GM23338 (cell line): ENCODE measurements at regions not wholly inside any gene's neighbourhood (a gene's known extent, or its start where the extent isn't known, plus 50 kb on each side); places are given as distances from the start of the nearest gene placed in this dataset.

Experiments
- ATAC-seq: fragments of 200-7000 bp; cut with Tn5 transposase; 3 replicates; pipeline ENCODE4 v1.9.1; 2020
- DNase-seq: peaks from one replicate; pipeline ENCODE4 v3.0.0-alpha.2; 2015; ENCODE audit warnings: low spot score
- H2AFZ ChIP-seq: fragments of 200-600 bp; sonication (generic); 2 replicates; pipeline ENCODE4 v1.8.0; 2016; ENCODE audit warnings: antibody characterized with exemption, mild to moderate bottlenecking, moderate library complexity
- H3F3A ChIP-seq: fragments of 200-600 bp; sonication (generic); replicated peaks from 2 replicates; pipeline ENCODE4 v1.8.0; 2017; ENCODE audit warnings: antibody characterized with exemption, mixed run types, low read depth
- H3K27ac ChIP-seq: fragments of 200-600 bp; sonication (generic); 2 replicates; pipeline ENCODE4 v1.6.1; 2016; ENCODE audit warnings: low read depth
- H3K27me3 ChIP-seq: fragments of 200-600 bp; sonication (generic); 2 replicates; pipeline ENCODE4 v1.8.0; 2016; ENCODE audit warnings: mild to moderate bottlenecking, mixed run types, moderate library complexity; ENCODE audit not compliant: insufficient read depth
- H3K36me3 ChIP-seq: fragments of 200-600 bp; sonication (generic); 2 replicates; pipeline ENCODE4 v1.8.0; 2016; ENCODE audit warnings: mild to moderate bottlenecking; ENCODE audit not compliant: insufficient read depth
- H3K4me1 ChIP-seq: fragments of 200-600 bp; sonication (generic); 2 replicates; pipeline ENCODE4 v1.8.0; 2016; ENCODE audit warnings: mild to moderate bottlenecking, moderate library complexity; ENCODE audit not compliant: insufficient read depth
- H3K4me2 ChIP-seq: fragments of 200-600 bp; sonication (generic); 2 replicates; pipeline ENCODE4 v1.7.1; 2017; ENCODE audit warnings: mixed run types
- H3K4me3 ChIP-seq: fragments of 200-600 bp; sonication (generic); 2 replicates; pipeline ENCODE4 v1.6.1; 2016; ENCODE audit warnings: mixed run types
- H3K79me2 ChIP-seq: fragments of 200-600 bp; sonication (generic); replicated peaks from 2 replicates; pipeline ENCODE4 v1.8.0; 2017; ENCODE audit warnings: mild to moderate bottlenecking; ENCODE audit not compliant: insufficient read depth
- H3K9me2 ChIP-seq: fragments of 200-600 bp; sonication (generic); 2 replicates; pipeline ENCODE4 v1.8.0; 2017; ENCODE audit not compliant: insufficient read depth
- H4K20me1 ChIP-seq: fragments of 200-600 bp; sonication (generic); replicated peaks from 2 replicates; pipeline ENCODE4 v1.8.0; 2017; ENCODE audit warnings: mild to moderate bottlenecking; ENCODE audit not compliant: insufficient read depth
- H3K27ac Mint-ChIP-seq: 2 replicates; pipeline ENCODE4 v1.8.0; 2020; ENCODE audit warnings: inconsistent platforms, mild to moderate bottlenecking, moderate library complexity, mixed read lengths
- H3K27me3 Mint-ChIP-seq: 3 replicates; pipeline ENCODE4 v1.8.0; 2022; ENCODE audit warnings: low read depth, mild to moderate bottlenecking, moderate library complexity, mixed read lengths, inconsistent platforms; ENCODE audit not compliant: insufficient read depth, poor library complexity
- H3K36me3 Mint-ChIP-seq: 3 replicates; pipeline ENCODE4 v1.8.0; 2021; ENCODE audit warnings: low read depth, mild to moderate bottlenecking, inconsistent platforms, moderate library complexity, mixed read lengths
- H3K4me1 Mint-ChIP-seq: 3 replicates; pipeline ENCODE4 v1.8.0; 2020; ENCODE audit warnings: mild to moderate bottlenecking, inconsistent platforms, mixed read lengths
- H3K4me3 Mint-ChIP-seq: 3 replicates; pipeline ENCODE4 v1.8.0; 2021; ENCODE audit warnings: moderate library complexity, mild to moderate bottlenecking, inconsistent platforms, mixed read lengths
- H3K9me3 Mint-ChIP-seq: 3 replicates; pipeline ENCODE4 v1.8.0; 2020; ENCODE audit warnings: moderate library complexity, mild to moderate bottlenecking, inconsistent platforms, mixed read lengths
- CREB1 ChIP-seq: fragments of 250-450 bp; sonication (Bioruptor Pico); IDR thresholded peaks from 2 replicates; pipeline ENCODE4 v1.5.0; 2020; ENCODE audit warnings: low read depth, mild to moderate bottlenecking, moderate library complexity
- CTCF ChIP-seq, 2 experiments: fragments of 200-600 bp in 1 of 2; sonication (generic) in 1 of 2; conservative IDR thresholded peaks; 2 replicates each; pipeline versions ENCODE4 v1.5.1 to v1.6.1; 2016 to 2017; ENCODE audit warnings: antibody characterized with exemption in 2 of 2, low read depth in 2 of 2, mild to moderate bottlenecking in 2 of 2, moderate library complexity in 1 of 2
- EZH2phosphoT487 ChIP-seq: fragments of 200-600 bp; sonication (generic); IDR thresholded peaks from one replicate; pipeline ENCODE4 v1.8.1; 2018; ENCODE audit warnings: antibody characterized with exemption; ENCODE audit not compliant: unreplicated experiment
- JUNB ChIP-seq: IDR thresholded peaks from one replicate; pipeline ENCODE4 v1.6.1; 2016; ENCODE audit warnings: antibody characterized with exemption; ENCODE audit not compliant: unreplicated experiment
- NANOG ChIP-seq: IDR thresholded peaks from 2 replicates; pipeline ENCODE4 v1.6.1; 2016; ENCODE audit warnings: antibody characterized with exemption, borderline replicate concordance
- POLR2AphosphoS5 ChIP-seq: IDR thresholded peaks from 2 replicates; pipeline ENCODE4 v1.6.1; 2016; ENCODE audit warnings: antibody characterized with exemption, low read depth
- ZNF114 ChIP-seq: fragments of 250-450 bp; sonication (Bioruptor Pico); IDR thresholded peaks from 2 replicates; pipeline ENCODE4 v1.5.0; 2020; ENCODE audit warnings: mild to moderate bottlenecking, moderate library complexity
- ZNF462 ChIP-seq: fragments of 250-450 bp; sonication (Bioruptor Pico); IDR thresholded peaks from 2 replicates; pipeline ENCODE4 v1.5.0; 2020; ENCODE audit warnings: mild to moderate bottlenecking, moderate library complexity
- TF ChIP-seq, protein P1 (sequence below): IDR thresholded peaks from one replicate; pipeline ENCODE4 v1.6.1; 2018; ENCODE audit warnings: antibody characterized with exemption; ENCODE audit not compliant: unreplicated experiment
- TF ChIP-seq, protein P2 (sequence below): IDR thresholded peaks from 2 replicates; pipeline ENCODE4 v1.6.1; 2016; ENCODE audit warnings: antibody characterized with exemption

DNA sequence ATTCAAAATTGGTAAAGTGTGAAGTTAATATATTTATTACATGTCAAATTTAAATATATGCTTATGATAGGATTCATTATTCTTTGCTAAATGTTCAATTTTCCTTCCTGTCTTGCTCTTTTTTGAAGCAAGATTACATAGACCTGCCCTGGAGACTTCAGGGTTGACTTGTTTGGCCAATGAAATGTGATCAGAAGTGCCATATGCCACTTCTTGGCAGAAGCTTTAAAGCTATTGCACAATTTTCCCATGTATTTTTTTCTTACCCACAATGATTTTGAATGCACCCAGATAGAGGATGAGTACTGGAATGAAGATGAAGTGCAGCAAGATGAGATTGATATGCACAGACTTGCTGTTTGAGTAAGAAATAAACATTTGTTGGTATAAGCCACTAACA, 406.3 kb upstream of the BCHE start:
- Mint-ChIP-seq H3K27ac (no peak overlapping the region), H3K4me3 (no peak overlapping the region), H3K27me3 (no peaks in the 10 kb centered on the region), H3K36me3 (peaks cover 7% of the 10 kb centered on the region), H3K4me1 (peaks cover 5% of the 10 kb centered on the region; the same call in 1 of the 3 replicates), H3K9me3 (peaks cover 6% of the 10 kb centered on the region)
- DNase-seq, result no peak
- Histone ChIP-seq H3K27me3 (no peaks in the 10 kb centered on the region), H3K27ac (no peak overlapping the region), H3K79me2 (no peaks in the 10 kb centered on the region), H3K9me2 (no peaks in the 10 kb centered on the region), H2AFZ (no peak overlapping the region), H3F3A (no peaks in the 10 kb centered on the region), H3K4me3 (no peak overlapping the region), H3K4me1 (no peaks in the 10 kb centered on the region), H4K20me1 (no peaks in the 10 kb centered on the region), H3K36me3 (no peaks in the 10 kb centered on the region), H3K4me2 (no peak overlapping the region)
- no peak for TF ChIP-seq CREB1 (CRISPR knock-in tag)
- TF ChIP-seq EZH2phosphoT487, result no peak
- no peak for TF ChIP-seq POLR2AphosphoS5
- no peak for TF ChIP-seq JUNB
- TF ChIP-seq CTCF (conservative IDR thresholded peaks at IDR 0.05; ENCODE audit: low read depth in 2 of 2), result no peak
- TF ChIP-seq, protein P1, sequence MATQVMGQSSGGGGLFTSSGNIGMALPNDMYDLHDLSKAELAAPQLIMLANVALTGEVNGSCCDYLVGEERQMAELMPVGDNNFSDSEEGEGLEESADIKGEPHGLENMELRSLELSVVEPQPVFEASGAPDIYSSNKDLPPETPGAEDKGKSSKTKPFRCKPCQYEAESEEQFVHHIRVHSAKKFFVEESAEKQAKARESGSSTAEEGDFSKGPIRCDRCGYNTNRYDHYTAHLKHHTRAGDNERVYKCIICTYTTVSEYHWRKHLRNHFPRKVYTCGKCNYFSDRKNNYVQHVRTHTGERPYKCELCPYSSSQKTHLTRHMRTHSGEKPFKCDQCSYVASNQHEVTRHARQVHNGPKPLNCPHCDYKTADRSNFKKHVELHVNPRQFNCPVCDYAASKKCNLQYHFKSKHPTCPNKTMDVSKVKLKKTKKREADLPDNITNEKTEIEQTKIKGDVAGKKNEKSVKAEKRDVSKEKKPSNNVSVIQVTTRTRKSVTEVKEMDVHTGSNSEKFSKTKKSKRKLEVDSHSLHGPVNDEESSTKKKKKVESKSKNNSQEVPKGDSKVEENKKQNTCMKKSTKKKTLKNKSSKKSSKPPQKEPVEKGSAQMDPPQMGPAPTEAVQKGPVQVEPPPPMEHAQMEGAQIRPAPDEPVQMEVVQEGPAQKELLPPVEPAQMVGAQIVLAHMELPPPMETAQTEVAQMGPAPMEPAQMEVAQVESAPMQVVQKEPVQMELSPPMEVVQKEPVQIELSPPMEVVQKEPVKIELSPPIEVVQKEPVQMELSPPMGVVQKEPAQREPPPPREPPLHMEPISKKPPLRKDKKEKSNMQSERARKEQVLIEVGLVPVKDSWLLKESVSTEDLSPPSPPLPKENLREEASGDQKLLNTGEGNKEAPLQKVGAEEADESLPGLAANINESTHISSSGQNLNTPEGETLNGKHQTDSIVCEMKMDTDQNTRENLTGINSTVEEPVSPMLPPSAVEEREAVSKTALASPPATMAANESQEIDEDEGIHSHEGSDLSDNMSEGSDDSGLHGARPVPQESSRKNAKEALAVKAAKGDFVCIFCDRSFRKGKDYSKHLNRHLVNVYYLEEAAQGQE, result no peak
- ATAC-seq, result no peak

DNA sequence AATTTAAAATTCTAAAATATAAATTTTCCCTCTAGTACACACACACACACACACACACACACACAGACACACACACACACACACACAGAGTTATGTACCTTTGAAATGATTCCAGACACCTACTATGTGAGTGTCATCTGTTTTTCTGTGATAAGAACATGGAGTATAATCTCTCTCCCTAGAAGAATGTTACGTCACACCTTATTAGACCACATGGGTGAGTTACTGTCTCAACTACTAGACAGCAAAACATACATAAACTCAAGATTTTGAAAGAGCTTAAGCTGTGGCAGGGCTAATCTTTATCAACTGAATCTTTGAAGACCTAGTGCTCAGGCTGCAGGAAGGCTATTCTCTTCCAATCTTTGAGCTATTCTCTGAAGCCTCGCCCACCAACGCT, 385.9 kb upstream of the BCHE start:
- Histone ChIP-seq H3K4me1 (no peaks in the 10 kb centered on the region), H3K36me3 (no peaks in the 10 kb centered on the region), H3K4me2 (no peak overlapping the region), H3K4me3 (no peak overlapping the region), H3K79me2 (no peaks in the 10 kb centered on the region), H4K20me1 (no peaks in the 10 kb centered on the region), H3F3A (no peaks in the 10 kb centered on the region), H3K27ac (no peak overlapping the region), H2AFZ (peak overlapping the region; percentile 53; the same call in 1 of the 2 replicates), H3K9me2 (no peaks in the 10 kb centered on the region), H3K27me3 (no peaks in the 10 kb centered on the region)
- DNase-seq (peak; percentile 4), ATAC-seq (no peak)
- Mint-ChIP-seq H3K27me3 (no peaks in the 10 kb centered on the region), H3K36me3 (no peaks in the 10 kb centered on the region), H3K4me1 (no peaks in the 10 kb centered on the region), H3K9me3 (no peaks in the 10 kb centered on the region), H3K4me3 (no peak overlapping the region), H3K27ac (no peak overlapping the region; the same call in 1 of the 2 replicates)
- TF ChIP-seq, protein P2, sequence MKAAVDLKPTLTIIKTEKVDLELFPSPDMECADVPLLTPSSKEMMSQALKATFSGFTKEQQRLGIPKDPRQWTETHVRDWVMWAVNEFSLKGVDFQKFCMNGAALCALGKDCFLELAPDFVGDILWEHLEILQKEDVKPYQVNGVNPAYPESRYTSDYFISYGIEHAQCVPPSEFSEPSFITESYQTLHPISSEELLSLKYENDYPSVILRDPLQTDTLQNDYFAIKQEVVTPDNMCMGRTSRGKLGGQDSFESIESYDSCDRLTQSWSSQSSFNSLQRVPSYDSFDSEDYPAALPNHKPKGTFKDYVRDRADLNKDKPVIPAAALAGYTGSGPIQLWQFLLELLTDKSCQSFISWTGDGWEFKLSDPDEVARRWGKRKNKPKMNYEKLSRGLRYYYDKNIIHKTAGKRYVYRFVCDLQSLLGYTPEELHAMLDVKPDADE, result no peak
- TF ChIP-seq ZNF114 (CRISPR knock-in tag), result no peak
- TF ChIP-seq NANOG, result no peak
- TF ChIP-seq ZNF462 (CRISPR knock-in tag), result no peak
